ENCODE measurements at regions not wholly inside any gene's neighbourhood (a gene's known extent, or its start where the extent isn't known, plus 50 kb on each side); places are given as distances from the start of the nearest gene placed in this dataset.
"Not testable (repeated sequence)": the region's sequence is repeated elsewhere in the genome, so short reads cannot be mapped to it uniquely, and the experiment has no call there.

- DNase-seq (ENCODE audit: low read depth) = not testable (repeated sequence)
Measured at GRCh38 chr5:62223312-62223670, 82.7 kb upstream of the KIF2A start.

- not testable (repeated sequence) for DNase-seq (ENCODE audit: low read depth)
Measured at GRCh38 chr5:62224987-62225601, 80.9 kb upstream of the KIF2A start.

GRCh38 chr5:62230876-62231388 is 75.1 kb upstream of the KIF2A start:
- DNase-seq (ENCODE audit: low read depth) = not testable (repeated sequence)

DNA sequence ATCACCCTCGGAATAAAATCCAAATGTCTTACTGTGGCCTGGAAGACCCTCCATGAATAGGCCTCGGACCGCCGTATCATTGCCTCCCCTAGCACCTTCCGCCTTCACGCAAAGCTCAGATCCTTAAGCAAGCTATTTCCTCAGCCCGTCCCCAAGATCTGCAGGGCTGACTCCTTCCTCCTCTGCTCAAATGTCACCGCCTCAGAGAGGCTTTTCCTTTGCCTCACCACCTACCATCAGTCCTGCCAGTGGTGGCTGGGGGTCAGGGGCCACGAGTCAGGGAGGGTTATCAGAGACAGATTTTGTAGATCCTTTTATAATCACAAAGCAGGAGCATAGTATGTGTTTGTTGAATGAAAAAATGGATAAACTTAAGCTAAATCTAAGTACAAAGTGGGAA is 74.4 kb upstream of the KIF2A start:
- no peak for DNase-seq (ENCODE audit: low read depth)

DNA sequence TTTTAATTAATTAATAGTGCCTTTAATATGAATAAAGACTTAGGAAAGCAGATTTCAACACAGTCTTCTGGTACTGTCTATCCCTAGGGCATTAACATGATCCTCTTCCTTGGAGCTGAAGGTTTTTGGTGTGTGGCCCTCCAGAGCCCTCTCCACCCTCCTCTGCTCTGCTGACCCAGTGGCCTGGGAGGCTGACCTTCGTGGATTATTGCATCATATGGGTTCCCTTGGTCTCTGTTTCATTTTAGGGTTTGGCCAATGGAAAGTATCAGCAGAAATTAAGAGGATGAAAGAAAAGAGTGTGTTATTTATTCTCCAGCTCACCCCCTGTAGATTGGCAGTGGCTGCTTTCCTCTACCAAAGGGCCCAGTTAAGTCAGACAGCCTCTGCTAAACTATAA is 73.8 kb upstream of the KIF2A start:
- DNase-seq (ENCODE audit: low read depth) = not testable (repeated sequence)

DNA sequence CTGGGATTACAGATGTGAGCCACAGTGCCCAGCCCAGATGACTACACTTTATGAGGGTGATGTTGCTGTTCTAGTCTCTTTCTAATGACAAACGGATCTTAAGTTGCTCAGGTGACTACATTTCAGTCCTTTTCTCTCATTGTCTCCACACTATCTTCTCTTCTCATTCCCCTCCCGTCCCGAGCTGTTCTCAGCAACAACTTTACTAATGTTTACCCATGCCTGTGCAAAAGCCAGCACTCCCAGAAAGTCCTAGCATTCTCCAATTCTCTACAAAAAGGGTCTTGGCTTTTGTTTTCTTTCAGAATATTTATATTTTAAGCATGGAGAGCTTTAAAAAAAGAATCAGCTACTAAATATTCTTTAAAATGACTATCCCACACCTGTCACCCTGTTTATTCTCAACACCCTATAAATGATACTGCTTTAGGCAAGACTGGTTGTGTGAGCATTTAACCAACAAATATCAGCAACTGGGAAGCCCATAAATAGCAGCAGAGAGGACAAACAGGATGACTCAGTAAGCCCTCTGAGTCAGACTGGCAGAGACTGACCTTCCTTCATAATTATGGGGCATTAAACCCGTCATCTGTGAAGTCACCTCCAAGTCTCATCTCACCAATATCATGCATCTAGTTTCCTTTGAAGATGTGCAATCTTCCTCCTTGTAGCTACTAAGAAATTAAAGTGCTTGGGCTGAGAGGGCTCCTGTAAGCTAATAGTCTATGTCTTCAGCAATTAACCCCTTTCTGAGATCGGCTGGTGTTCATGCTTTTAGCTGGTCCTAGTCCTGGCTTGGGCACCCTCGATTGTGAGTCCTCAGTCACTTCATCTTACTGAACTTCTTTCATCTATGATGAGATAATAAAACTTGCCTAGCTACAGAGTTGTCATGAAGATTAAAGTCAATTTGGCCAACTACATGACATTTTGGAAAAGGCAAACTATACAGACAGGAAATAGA is 72.6 kb upstream of the KIF2A start:
- peak; percentile 16 for DNase-seq (ENCODE audit: low read depth)

DNA sequence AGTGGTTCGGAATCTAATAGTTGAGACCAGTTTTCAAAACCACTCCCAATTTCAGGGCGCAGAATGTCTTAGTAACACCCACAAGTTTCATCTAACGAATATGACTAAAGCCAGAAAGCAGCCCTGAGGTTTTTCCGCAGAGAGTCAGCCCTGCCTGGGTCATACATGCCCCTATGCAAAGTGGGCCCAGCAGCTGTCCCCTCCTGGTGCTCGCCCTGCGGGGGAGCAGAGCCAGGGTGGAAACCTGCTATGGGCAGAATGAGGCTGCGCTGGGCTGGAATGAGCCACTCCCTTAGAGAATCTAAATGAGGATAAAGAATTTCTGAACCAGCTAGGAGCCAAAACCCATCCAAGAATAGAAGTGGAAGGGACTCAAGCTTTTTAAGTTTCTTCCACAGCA is 69.4 kb upstream of the KIF2A start:
- not testable (repeated sequence) for DNase-seq (ENCODE audit: low read depth)

- DNase-seq (ENCODE audit: low read depth) = not testable (repeated sequence)
Measured at GRCh38 chr5:62237944-62238343, 68.1 kb upstream of the KIF2A start.

DNA sequence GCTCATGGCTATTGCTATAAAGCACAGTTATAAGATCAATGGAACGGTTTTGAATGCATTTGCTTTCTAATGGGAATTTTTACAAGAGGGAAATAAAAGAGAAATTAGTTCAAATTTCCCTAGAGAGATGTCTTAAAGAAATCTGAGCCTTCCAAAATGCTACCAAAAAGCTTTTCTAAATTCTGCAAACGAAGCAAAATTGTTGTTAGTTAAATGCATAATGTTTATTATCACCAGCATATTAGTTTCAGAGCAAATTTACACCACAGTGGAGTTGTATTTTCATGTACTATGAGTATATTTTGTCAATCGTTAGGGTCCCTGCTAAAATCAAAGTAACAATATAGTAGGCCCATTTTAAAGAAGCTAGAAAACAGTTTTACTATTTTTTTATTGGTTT is 67.4 kb upstream of the KIF2A start:
- DNase-seq (ENCODE audit: low read depth) = not testable (repeated sequence)

- DNase-seq (ENCODE audit: low read depth) = not testable (repeated sequence)
Measured at GRCh38 chr5:62240494-62240893, 65.5 kb upstream of the KIF2A start.

DNA sequence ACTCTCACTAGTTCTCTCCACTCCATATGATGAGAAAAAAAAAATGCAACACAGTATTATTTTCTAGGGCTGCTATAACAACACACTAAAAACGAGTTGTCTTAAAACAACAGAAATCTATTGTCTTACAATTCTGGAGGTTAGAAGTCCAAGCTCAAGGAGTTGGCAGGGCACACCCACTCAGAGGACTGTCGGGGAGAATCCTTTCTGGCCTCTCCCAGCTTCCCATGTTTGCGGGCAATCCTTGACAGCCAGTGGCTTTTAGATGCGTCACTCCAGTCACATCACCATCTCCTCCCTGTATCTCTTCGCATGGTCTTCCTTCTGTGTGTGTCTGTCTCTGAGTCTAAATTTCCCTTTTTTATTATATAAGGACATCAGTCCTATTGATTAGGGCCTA is 64.0 kb upstream of the KIF2A start:
- DNase-seq (ENCODE audit: low read depth) = not testable (repeated sequence)

GRCh38 chr5:62243046-62243445 is 63.0 kb upstream of the KIF2A start:
- DNase-seq (ENCODE audit: low read depth) = not testable (repeated sequence)

- DNase-seq (ENCODE audit: low read depth) = not testable (repeated sequence)
Measured at GRCh38 chr5:62248192-62248591, 57.8 kb upstream of the KIF2A start.

DNA sequence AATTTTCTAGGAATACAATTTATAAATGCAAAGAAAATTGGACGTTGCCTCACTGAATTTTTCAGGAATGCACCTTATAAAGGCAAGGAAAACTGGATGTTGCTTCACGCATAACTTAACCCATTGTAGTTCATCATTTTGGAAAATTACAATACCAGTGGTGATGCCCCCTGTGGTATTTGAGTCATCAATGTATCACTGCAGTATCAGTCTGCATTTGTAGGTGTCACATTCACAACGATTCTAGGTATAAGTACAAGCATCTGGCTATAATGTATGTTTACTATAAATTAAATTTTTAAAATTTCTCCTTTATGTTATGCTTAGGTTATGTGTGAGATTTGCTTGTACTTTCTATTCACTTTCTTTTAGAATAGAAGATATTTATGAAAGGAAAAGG is 55.9 kb upstream of the KIF2A start:
- not testable (repeated sequence) for DNase-seq (ENCODE audit: low read depth)

DNA sequence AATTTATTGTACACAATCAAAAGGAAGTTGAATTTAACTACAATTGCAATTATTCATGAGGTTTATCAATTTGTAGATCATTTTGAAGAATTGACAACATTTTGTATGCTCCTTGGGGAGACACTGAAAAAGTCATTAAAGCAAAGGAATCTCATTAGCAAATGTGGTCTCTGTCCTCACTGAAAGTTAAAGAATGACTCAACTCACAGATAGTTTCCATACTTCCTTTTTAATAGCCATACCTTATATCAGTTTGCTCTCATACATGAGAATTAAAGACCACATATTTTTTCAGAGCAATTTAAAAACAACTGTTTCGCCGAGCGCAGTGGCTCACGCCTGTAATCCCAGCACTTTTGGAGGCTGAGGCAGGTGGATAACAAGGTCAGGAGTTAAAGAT is 55.1 kb upstream of the KIF2A start:
- not testable (repeated sequence) for DNase-seq (ENCODE audit: low read depth)

GRCh38 chr5:62252519-62252918 is 53.5 kb upstream of the KIF2A start:
- DNase-seq (ENCODE audit: low read depth) = not testable (repeated sequence)

GRCh38 chr5:62255551-62255950 is 50.5 kb upstream of the KIF2A start:
- DNase-seq (ENCODE audit: low read depth) = not testable (repeated sequence)

GRCh38 chr5:62256161-62257019 is 49.6 kb upstream of the KIF2A start:
- no peak for DNase-seq (ENCODE audit: low read depth)

All from GM04504 (cell line).